Endothelial cell (in vitro differentiated cells): ENCODE measurements at regions not wholly inside any gene's neighbourhood (a gene's known extent, or its start where the extent isn't known, plus 50 kb on each side); places are given as distances from the start of the nearest gene placed in this dataset.

Experiments used
- DNase-seq: peaks from one replicate; pipeline ENCODE4 v3.0.0; 2021; ENCODE audit warnings: low spot score
- H3K27ac Mint-ChIP-seq: one replicate; pipeline ENCODE4 v1.8.0; 2021; ENCODE audit warnings: mixed read lengths, inconsistent platforms; ENCODE audit not compliant: unreplicated experiment
- H3K27me3 Mint-ChIP-seq: one replicate; pipeline ENCODE4 v1.8.0; 2021; ENCODE audit warnings: mild to moderate bottlenecking, moderate library complexity, mixed read lengths, inconsistent platforms; ENCODE audit not compliant: unreplicated experiment
- H3K36me3 Mint-ChIP-seq: one replicate; pipeline ENCODE4 v1.8.0; 2021; ENCODE audit warnings: mild to moderate bottlenecking, low read depth, mixed read lengths, inconsistent platforms; ENCODE audit not compliant: unreplicated experiment
- H3K4me1 Mint-ChIP-seq: one replicate; pipeline ENCODE4 v1.8.0; 2021; ENCODE audit warnings: mild to moderate bottlenecking, mixed read lengths, inconsistent platforms; ENCODE audit not compliant: unreplicated experiment
- H3K4me3 Mint-ChIP-seq: one replicate; pipeline ENCODE4 v1.8.0; 2021; ENCODE audit warnings: mild to moderate bottlenecking, mixed read lengths, inconsistent platforms; ENCODE audit not compliant: unreplicated experiment
- H3K9me3 Mint-ChIP-seq: one replicate; pipeline ENCODE4 v1.8.0; 2021; ENCODE audit warnings: mixed read lengths, inconsistent platforms; ENCODE audit not compliant: unreplicated experiment
- TF ChIP-seq, protein P1 (sequence below): fragments of 200-600 bp; sonication (generic); IDR thresholded peaks from one replicate; pipeline ENCODE4 v1.5.0; 2021; ENCODE audit warnings: antibody characterized with exemption; ENCODE audit not compliant: unreplicated experiment

DNA sequence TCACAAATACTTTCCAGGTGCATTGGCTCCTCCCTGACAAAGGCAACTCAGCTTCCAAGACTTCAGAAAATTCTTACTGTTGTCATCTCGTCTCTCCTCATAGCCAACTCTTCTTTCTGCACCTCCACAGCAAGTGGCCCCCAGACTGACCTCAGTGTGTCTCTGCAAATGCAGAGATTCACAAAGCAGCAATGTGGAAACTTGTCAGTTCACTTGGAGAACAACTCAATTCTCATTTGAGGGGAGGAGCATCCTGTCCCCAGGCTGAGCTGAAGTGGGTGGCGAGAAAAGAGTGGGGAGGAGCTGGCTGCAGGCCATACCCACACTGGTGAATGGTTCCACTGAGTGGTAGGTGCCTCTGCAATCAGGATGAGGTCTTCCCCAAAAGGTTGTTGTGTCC, 248.7 kb upstream of the IL12A start:
- TF ChIP-seq, protein P1, sequence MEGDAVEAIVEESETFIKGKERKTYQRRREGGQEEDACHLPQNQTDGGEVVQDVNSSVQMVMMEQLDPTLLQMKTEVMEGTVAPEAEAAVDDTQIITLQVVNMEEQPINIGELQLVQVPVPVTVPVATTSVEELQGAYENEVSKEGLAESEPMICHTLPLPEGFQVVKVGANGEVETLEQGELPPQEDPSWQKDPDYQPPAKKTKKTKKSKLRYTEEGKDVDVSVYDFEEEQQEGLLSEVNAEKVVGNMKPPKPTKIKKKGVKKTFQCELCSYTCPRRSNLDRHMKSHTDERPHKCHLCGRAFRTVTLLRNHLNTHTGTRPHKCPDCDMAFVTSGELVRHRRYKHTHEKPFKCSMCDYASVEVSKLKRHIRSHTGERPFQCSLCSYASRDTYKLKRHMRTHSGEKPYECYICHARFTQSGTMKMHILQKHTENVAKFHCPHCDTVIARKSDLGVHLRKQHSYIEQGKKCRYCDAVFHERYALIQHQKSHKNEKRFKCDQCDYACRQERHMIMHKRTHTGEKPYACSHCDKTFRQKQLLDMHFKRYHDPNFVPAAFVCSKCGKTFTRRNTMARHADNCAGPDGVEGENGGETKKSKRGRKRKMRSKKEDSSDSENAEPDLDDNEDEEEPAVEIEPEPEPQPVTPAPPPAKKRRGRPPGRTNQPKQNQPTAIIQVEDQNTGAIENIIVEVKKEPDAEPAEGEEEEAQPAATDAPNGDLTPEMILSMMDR, result no peak
- no peak for DNase-seq
- Mint-ChIP-seq H3K27me3 (no peaks in the 10 kb centered on the region), H3K4me3 (no peak overlapping the region), H3K9me3 (no peaks in the 10 kb centered on the region), H3K36me3 (no peaks in the 10 kb centered on the region), H3K27ac (no peak overlapping the region), H3K4me1 (peaks cover 2% of the 10 kb centered on the region)

DNA sequence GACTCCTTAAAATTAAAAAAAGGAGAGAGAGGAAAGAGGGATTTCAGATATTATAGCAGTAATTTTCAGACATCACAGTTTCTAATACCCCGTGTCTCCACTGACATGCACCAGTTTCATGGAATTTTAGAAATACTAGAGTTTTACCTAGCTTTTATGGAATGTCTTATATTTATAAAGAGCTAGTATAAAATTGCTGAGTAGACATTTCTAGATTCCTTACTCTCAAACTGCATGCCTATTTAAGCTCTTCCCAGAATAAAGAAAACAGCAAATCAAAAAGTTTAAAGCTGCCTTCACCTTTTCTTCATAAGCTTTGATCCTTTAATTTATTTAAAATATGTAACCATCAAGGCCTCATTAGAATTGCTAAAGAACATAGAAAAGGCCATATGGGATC, 247.4 kb upstream of the IL12A start:
- Mint-ChIP-seq H3K4me1 (peaks cover 2% of the 10 kb centered on the region), H3K27me3 (no peaks in the 10 kb centered on the region), H3K4me3 (no peak overlapping the region), H3K27ac (no peak overlapping the region), H3K9me3 (no peaks in the 10 kb centered on the region), H3K36me3 (no peaks in the 10 kb centered on the region)
- DNase-seq, result no peak
- TF ChIP-seq, protein P1, result no peak

DNA sequence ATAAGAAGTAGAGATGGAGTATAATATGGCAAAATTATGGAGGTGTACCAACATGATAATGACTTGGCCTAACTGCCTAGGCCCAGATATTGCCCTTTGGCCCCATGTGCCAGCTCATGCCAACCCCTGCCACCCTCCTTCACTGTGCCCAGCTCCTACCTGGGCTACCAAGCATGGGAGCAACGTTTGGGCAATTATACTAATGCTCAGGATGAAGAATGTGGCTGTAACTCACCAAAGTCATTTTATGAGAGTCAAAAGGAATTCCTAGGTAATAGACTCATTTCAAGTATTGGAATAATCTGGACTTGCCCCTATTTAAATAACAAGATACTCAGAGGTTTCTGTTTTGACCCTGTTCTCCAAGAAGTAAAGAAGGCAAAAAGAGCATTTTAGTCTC, 240.2 kb upstream of the IL12A start:
- no peak overlapping the region for H3K4me3 Mint-ChIP-seq
- H3K27me3 Mint-ChIP-seq, result no peaks in the 10 kb centered on the region
- H3K9me3 Mint-ChIP-seq, result no peaks in the 10 kb centered on the region
- no peak overlapping the region for H3K27ac Mint-ChIP-seq
- H3K36me3 Mint-ChIP-seq, result peaks cover 4% of the 10 kb centered on the region
- no peaks in the 10 kb centered on the region for H3K4me1 Mint-ChIP-seq
- TF ChIP-seq, protein P1, result no peak
- no peak for DNase-seq

DNA sequence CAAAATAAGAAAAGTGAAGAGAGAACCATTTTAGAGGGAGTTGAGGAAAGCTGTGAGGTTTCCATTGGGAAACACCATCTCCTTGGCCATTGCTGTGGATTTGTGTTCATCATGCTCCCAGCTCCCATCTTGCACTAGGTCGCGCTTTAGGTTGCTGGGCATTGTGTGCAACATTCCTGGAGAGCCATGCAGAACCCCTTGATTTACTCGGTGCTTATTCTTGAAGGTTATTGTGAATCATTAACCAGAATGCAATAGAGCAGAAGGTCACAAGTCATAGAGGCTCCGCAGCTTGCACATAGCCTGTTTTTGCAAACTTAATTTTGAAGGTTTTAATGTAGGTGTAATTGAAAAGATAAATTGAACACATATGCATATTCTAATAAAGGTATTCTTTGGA, 239.2 kb upstream of the IL12A start:
- Mint-ChIP-seq H3K27ac (no peak overlapping the region), H3K36me3 (peaks cover 10% of the 10 kb centered on the region), H3K4me1 (no peaks in the 10 kb centered on the region), H3K9me3 (peaks cover 1% of the 10 kb centered on the region), H3K27me3 (no peaks in the 10 kb centered on the region), H3K4me3 (no peak overlapping the region)
- no peak for DNase-seq
- TF ChIP-seq, protein P1, result no peak

DNA sequence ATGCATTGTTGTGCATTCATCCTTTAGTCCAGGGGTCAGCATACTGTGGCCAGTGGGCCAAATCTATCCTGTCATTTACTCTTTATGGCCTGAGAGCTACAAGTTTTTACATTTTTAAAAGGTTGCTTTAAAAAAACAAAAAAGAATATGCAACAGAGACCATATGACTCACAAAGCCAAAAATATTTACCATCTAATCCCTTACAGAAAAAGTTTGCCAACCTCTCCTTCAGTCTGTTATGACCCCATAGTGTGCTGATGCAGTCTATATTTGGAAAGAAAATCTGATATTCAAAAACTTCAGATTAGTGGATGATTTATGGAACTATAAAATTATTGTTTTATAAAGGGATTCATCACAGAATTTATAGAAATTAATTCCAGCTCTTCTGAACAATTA, 237.5 kb upstream of the IL12A start:
- H3K4me3 Mint-ChIP-seq, result no peak overlapping the region
- H3K9me3 Mint-ChIP-seq, result peaks cover 4% of the 10 kb centered on the region
- H3K27ac Mint-ChIP-seq, result no peak overlapping the region
- H3K4me1 Mint-ChIP-seq, result no peaks in the 10 kb centered on the region
- TF ChIP-seq, protein P1, result no peak
- H3K27me3 Mint-ChIP-seq, result no peaks in the 10 kb centered on the region
- DNase-seq, result no peak
- peaks cover 27% of the 10 kb centered on the region for H3K36me3 Mint-ChIP-seq
